ENCODE measurements at regions not wholly inside any gene's neighbourhood (a gene's known extent, or its start where the extent isn't known, plus 50 kb on each side); places are given as distances from the start of the nearest gene placed in this dataset.

GRCh38 chr13:62906469-62906868 lies 1490.8 kb upstream of the PCDH20 start:
- H3K4me3 ChIP-seq (ENCODE audit: low read depth, low read length), result no peak overlapping the region
- no peaks in the 10 kb centered on the region for H3K27me3 ChIP-seq (ENCODE audit: insufficient read depth, low read depth, severe bottlenecking)
- no peaks in the 10 kb centered on the region for H3K36me3 ChIP-seq
- H3K9me3 ChIP-seq (ENCODE audit: severe bottlenecking), result no peaks in the 10 kb centered on the region
- TF ChIP-seq CTCF (IDR thresholded peaks at IDR 0.05; ENCODE audit: low read depth, low read length), result no peak
- DNase-seq, result no peak
- no peak overlapping the region for H3K27ac ChIP-seq

GRCh38 chr13:62887046-62887445 lies 1471.4 kb upstream of the PCDH20 start:
- no peak for DNase-seq
- H3K27me3 ChIP-seq (ENCODE audit: insufficient read depth, low read depth, severe bottlenecking), result no peaks in the 10 kb centered on the region
- no peak for TF ChIP-seq CTCF (IDR thresholded peaks at IDR 0.05; ENCODE audit: low read depth, low read length)
- no peak overlapping the region for H3K27ac ChIP-seq
- no peaks in the 10 kb centered on the region for H3K9me3 ChIP-seq (ENCODE audit: severe bottlenecking)
- no peaks in the 10 kb centered on the region for H3K36me3 ChIP-seq
- H3K4me3 ChIP-seq (ENCODE audit: low read depth, low read length), result no peak overlapping the region

DNA sequence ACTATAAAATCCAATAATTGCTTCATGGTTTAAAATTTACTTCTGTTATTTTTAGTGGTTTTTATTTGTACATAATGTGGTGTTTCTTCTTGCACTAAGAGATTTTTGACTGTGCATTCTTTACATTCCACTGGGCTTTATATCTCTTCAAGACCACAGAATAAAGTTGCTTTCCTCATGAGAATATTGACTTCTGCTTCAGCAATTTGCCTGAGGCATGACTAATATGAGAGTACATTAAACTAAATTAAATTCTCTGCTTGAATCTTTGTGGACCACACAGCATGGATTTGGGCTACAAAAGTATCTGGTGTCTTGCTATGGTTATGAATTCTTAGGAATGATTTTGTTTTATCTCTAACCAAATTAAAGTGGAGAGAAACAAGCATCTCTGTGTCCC lies 1463.4 kb upstream of the PCDH20 start:
- no peak for DNase-seq
- Histone ChIP-seq H3K9me3 (ENCODE audit: severe bottlenecking) (no peaks in the 10 kb centered on the region), H3K36me3 (no peaks in the 10 kb centered on the region), H3K27ac (no peak overlapping the region), H3K4me3 (ENCODE audit: low read depth, low read length) (no peak overlapping the region), H3K27me3 (ENCODE audit: insufficient read depth, low read depth, severe bottlenecking) (no peaks in the 10 kb centered on the region)
- no peak for TF ChIP-seq CTCF (IDR thresholded peaks at IDR 0.05; ENCODE audit: low read depth, low read length)

- no peak for DNase-seq
- H3K27ac ChIP-seq, result no peak overlapping the region
These were observed 1459.5 kb upstream of the PCDH20 start for GRCh38 chr13:62875118-62875640.

GRCh38 chr13:62850331-62850730 lies 1434.7 kb upstream of the PCDH20 start:
- Histone ChIP-seq H3K4me3 (ENCODE audit: low read depth, low read length) (no peak overlapping the region), H3K9me3 (ENCODE audit: severe bottlenecking) (no peaks in the 10 kb centered on the region), H3K27ac (no peak overlapping the region), H3K36me3 (no peaks in the 10 kb centered on the region), H3K27me3 (ENCODE audit: insufficient read depth, low read depth, severe bottlenecking) (no peaks in the 10 kb centered on the region)
- no peak for DNase-seq
- no peak for TF ChIP-seq CTCF (IDR thresholded peaks at IDR 0.05; ENCODE audit: low read depth, low read length)

More at GRCh38 chr13:62875118-62875640, 1459.5 kb upstream of the PCDH20 start:
- no peaks in the 10 kb centered on the region for H3K36me3 ChIP-seq
- no peaks in the 10 kb centered on the region for H3K9me3 ChIP-seq (ENCODE audit: severe bottlenecking)
- no peak for TF ChIP-seq CTCF (IDR thresholded peaks at IDR 0.05; ENCODE audit: low read depth, low read length)
- H3K4me3 ChIP-seq (ENCODE audit: low read depth, low read length), result no peak overlapping the region
- no peaks in the 10 kb centered on the region for H3K27me3 ChIP-seq (ENCODE audit: insufficient read depth, low read depth, severe bottlenecking)

DNA sequence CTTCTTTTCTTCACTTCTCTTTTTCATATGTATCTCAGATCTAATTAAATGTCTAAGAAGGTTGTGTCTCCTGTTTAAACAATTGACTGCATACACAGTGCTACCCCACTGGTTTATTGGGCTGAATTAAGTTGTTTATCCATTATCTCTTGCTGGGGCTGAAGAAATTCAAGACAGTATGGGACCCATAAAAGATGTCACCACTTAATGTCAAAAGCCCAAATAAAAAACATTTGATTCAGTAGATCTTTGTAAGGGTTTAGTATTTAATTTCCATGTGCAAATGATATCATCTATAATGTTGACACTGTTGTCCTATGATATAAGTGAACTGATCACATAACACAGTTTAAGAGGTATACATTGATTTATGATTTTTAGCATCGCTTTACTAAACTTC lies 1431.9 kb upstream of the PCDH20 start:
- Histone ChIP-seq H3K36me3 (no peaks in the 10 kb centered on the region), H3K27ac (no peak overlapping the region), H3K4me3 (ENCODE audit: low read depth, low read length) (no peak overlapping the region), H3K27me3 (ENCODE audit: insufficient read depth, low read depth, severe bottlenecking) (no peaks in the 10 kb centered on the region), H3K9me3 (ENCODE audit: severe bottlenecking) (no peaks in the 10 kb centered on the region)
- TF ChIP-seq CTCF (IDR thresholded peaks at IDR 0.05; ENCODE audit: low read depth, low read length), result no peak
- DNase-seq, result no peak
